GM23338 (cell line): ENCODE measurements at regions not wholly inside any gene's neighbourhood (a gene's known extent, or its start where the extent isn't known, plus 50 kb on each side); places are given as distances from the start of the nearest gene placed in this dataset.

Source experiments
- ATAC-seq: fragments of 200-7000 bp; cut with Tn5 transposase; 3 replicates; pipeline ENCODE4 v1.9.1; 2020
- DNase-seq: peaks from one replicate; pipeline ENCODE4 v3.0.0-alpha.2; 2015; ENCODE audit warnings: low spot score
- H2AFZ ChIP-seq: fragments of 200-600 bp; sonication (generic); 2 replicates; pipeline ENCODE4 v1.8.0; 2016; ENCODE audit warnings: antibody characterized with exemption, mild to moderate bottlenecking, moderate library complexity
- H3F3A ChIP-seq: fragments of 200-600 bp; sonication (generic); replicated peaks from 2 replicates; pipeline ENCODE4 v1.8.0; 2017; ENCODE audit warnings: antibody characterized with exemption, mixed run types, low read depth
- H3K27ac ChIP-seq: fragments of 200-600 bp; sonication (generic); 2 replicates; pipeline ENCODE4 v1.6.1; 2016; ENCODE audit warnings: low read depth
- H3K27me3 ChIP-seq: fragments of 200-600 bp; sonication (generic); 2 replicates; pipeline ENCODE4 v1.8.0; 2016; ENCODE audit warnings: mild to moderate bottlenecking, mixed run types, moderate library complexity; ENCODE audit not compliant: insufficient read depth
- H3K36me3 ChIP-seq: fragments of 200-600 bp; sonication (generic); 2 replicates; pipeline ENCODE4 v1.8.0; 2016; ENCODE audit warnings: mild to moderate bottlenecking; ENCODE audit not compliant: insufficient read depth
- H3K4me1 ChIP-seq: fragments of 200-600 bp; sonication (generic); 2 replicates; pipeline ENCODE4 v1.8.0; 2016; ENCODE audit warnings: mild to moderate bottlenecking, moderate library complexity; ENCODE audit not compliant: insufficient read depth
- H3K4me2 ChIP-seq: fragments of 200-600 bp; sonication (generic); 2 replicates; pipeline ENCODE4 v1.7.1; 2017; ENCODE audit warnings: mixed run types
- H3K4me3 ChIP-seq: fragments of 200-600 bp; sonication (generic); 2 replicates; pipeline ENCODE4 v1.6.1; 2016; ENCODE audit warnings: mixed run types
- H3K79me2 ChIP-seq: fragments of 200-600 bp; sonication (generic); replicated peaks from 2 replicates; pipeline ENCODE4 v1.8.0; 2017; ENCODE audit warnings: mild to moderate bottlenecking; ENCODE audit not compliant: insufficient read depth
- H3K9me2 ChIP-seq: fragments of 200-600 bp; sonication (generic); 2 replicates; pipeline ENCODE4 v1.8.0; 2017; ENCODE audit not compliant: insufficient read depth
- H4K20me1 ChIP-seq: fragments of 200-600 bp; sonication (generic); replicated peaks from 2 replicates; pipeline ENCODE4 v1.8.0; 2017; ENCODE audit warnings: mild to moderate bottlenecking; ENCODE audit not compliant: insufficient read depth
- H3K27ac Mint-ChIP-seq: 2 replicates; pipeline ENCODE4 v1.8.0; 2020; ENCODE audit warnings: inconsistent platforms, mild to moderate bottlenecking, moderate library complexity, mixed read lengths
- H3K27me3 Mint-ChIP-seq: 3 replicates; pipeline ENCODE4 v1.8.0; 2022; ENCODE audit warnings: low read depth, mild to moderate bottlenecking, moderate library complexity, mixed read lengths, inconsistent platforms; ENCODE audit not compliant: insufficient read depth, poor library complexity
- H3K36me3 Mint-ChIP-seq: 3 replicates; pipeline ENCODE4 v1.8.0; 2021; ENCODE audit warnings: low read depth, mild to moderate bottlenecking, inconsistent platforms, moderate library complexity, mixed read lengths
- H3K4me1 Mint-ChIP-seq: 3 replicates; pipeline ENCODE4 v1.8.0; 2020; ENCODE audit warnings: mild to moderate bottlenecking, inconsistent platforms, mixed read lengths
- H3K4me3 Mint-ChIP-seq: 3 replicates; pipeline ENCODE4 v1.8.0; 2021; ENCODE audit warnings: moderate library complexity, mild to moderate bottlenecking, inconsistent platforms, mixed read lengths
- H3K9me3 Mint-ChIP-seq: 3 replicates; pipeline ENCODE4 v1.8.0; 2020; ENCODE audit warnings: moderate library complexity, mild to moderate bottlenecking, inconsistent platforms, mixed read lengths
- JUNB ChIP-seq: IDR thresholded peaks from one replicate; pipeline ENCODE4 v1.6.1; 2016; ENCODE audit warnings: antibody characterized with exemption; ENCODE audit not compliant: unreplicated experiment
- ZNF331 ChIP-seq: fragments of 250-450 bp; sonication (Bioruptor Pico); IDR thresholded peaks from 2 replicates; pipeline ENCODE4 v1.5.0; 2020; ENCODE audit warnings: low read depth, mild to moderate bottlenecking, moderate library complexity
- TF ChIP-seq, protein P1 (sequence below), 2 experiments: fragments of 200-600 bp in 1 of 2; sonication (generic) in 1 of 2; conservative IDR thresholded peaks; 2 replicates each; pipeline versions ENCODE4 v1.5.1 to v1.6.1; 2016 to 2017; ENCODE audit warnings: antibody characterized with exemption in 2 of 2, low read depth in 2 of 2, mild to moderate bottlenecking in 2 of 2, moderate library complexity in 1 of 2
- TF ChIP-seq, protein P2 (sequence below): IDR thresholded peaks from one replicate; pipeline ENCODE4 v1.6.1; 2018; ENCODE audit warnings: antibody characterized with exemption; ENCODE audit not compliant: unreplicated experiment
- TF ChIP-seq, protein P3 (sequence below): fragments of 250-450 bp; sonication (Bioruptor Pico); IDR thresholded peaks from 2 replicates; pipeline ENCODE4 v1.5.0; 2020; ENCODE audit warnings: mild to moderate bottlenecking, moderate library complexity

DNA sequence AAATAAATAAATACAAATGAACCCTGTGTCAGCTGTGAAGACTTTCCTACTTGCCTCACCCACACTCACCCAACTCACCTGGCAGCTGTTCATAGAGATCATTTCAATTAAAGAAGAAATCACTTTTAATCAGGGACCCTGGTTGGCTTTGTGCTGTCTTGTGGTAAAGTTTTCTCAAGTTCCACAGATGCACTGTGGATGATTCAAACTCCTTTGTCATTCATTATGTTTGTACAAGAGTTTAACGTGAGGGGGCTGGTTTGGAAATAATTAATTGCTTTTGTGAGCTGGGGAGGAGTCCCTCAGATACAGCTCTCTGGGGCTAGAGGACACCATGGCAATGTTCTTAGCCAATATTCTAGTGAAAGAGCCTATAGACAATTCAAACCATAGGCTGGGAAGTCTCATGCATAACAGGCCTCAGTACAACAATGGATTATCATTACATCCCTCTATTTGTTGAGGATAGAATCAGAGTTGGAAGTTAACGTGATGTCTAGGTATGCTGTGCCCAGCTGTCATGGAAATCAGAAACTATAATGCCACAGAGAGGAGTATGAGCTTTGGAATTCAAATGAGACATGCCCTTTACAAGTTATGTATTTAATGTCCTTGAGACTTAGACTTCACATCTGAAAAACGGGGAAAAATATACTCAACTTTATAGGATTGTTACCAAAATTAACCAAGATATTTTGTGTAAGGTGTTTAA, 698.5 kb downstream of the KCNA4 start:
- DNase-seq, result no peak
- no peaks in the 10 kb centered on the region for H3K4me1 ChIP-seq
- ATAC-seq, result no peak
- H3K27ac ChIP-seq, result no peak overlapping the region
- H2AFZ ChIP-seq, result no peak overlapping the region
- Mint-ChIP-seq H3K4me1 (no peaks in the 10 kb centered on the region), H3K27me3 (no peaks in the 10 kb centered on the region), H3K4me3 (no peak overlapping the region), H3K27ac (no peak overlapping the region), H3K36me3 (no peaks in the 10 kb centered on the region), H3K9me3 (no peaks in the 10 kb centered on the region)
- no peaks in the 10 kb centered on the region for H3F3A ChIP-seq
- H3K4me2 ChIP-seq, result no peak overlapping the region
- no peaks in the 10 kb centered on the region for H4K20me1 ChIP-seq
- no peaks in the 10 kb centered on the region for H3K36me3 ChIP-seq
- no peak overlapping the region for H3K4me3 ChIP-seq
- H3K79me2 ChIP-seq, result no peaks in the 10 kb centered on the region
- H3K27me3 ChIP-seq, result no peaks in the 10 kb centered on the region
- TF ChIP-seq, protein P1, sequence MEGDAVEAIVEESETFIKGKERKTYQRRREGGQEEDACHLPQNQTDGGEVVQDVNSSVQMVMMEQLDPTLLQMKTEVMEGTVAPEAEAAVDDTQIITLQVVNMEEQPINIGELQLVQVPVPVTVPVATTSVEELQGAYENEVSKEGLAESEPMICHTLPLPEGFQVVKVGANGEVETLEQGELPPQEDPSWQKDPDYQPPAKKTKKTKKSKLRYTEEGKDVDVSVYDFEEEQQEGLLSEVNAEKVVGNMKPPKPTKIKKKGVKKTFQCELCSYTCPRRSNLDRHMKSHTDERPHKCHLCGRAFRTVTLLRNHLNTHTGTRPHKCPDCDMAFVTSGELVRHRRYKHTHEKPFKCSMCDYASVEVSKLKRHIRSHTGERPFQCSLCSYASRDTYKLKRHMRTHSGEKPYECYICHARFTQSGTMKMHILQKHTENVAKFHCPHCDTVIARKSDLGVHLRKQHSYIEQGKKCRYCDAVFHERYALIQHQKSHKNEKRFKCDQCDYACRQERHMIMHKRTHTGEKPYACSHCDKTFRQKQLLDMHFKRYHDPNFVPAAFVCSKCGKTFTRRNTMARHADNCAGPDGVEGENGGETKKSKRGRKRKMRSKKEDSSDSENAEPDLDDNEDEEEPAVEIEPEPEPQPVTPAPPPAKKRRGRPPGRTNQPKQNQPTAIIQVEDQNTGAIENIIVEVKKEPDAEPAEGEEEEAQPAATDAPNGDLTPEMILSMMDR (conservative IDR thresholded peaks at IDR 0.05; ENCODE audit: low read depth in 2 of 2), result no peak
- TF ChIP-seq ZNF331 (CRISPR knock-in tag) (no peak), JUNB (no peak)
- TF ChIP-seq, protein P2, sequence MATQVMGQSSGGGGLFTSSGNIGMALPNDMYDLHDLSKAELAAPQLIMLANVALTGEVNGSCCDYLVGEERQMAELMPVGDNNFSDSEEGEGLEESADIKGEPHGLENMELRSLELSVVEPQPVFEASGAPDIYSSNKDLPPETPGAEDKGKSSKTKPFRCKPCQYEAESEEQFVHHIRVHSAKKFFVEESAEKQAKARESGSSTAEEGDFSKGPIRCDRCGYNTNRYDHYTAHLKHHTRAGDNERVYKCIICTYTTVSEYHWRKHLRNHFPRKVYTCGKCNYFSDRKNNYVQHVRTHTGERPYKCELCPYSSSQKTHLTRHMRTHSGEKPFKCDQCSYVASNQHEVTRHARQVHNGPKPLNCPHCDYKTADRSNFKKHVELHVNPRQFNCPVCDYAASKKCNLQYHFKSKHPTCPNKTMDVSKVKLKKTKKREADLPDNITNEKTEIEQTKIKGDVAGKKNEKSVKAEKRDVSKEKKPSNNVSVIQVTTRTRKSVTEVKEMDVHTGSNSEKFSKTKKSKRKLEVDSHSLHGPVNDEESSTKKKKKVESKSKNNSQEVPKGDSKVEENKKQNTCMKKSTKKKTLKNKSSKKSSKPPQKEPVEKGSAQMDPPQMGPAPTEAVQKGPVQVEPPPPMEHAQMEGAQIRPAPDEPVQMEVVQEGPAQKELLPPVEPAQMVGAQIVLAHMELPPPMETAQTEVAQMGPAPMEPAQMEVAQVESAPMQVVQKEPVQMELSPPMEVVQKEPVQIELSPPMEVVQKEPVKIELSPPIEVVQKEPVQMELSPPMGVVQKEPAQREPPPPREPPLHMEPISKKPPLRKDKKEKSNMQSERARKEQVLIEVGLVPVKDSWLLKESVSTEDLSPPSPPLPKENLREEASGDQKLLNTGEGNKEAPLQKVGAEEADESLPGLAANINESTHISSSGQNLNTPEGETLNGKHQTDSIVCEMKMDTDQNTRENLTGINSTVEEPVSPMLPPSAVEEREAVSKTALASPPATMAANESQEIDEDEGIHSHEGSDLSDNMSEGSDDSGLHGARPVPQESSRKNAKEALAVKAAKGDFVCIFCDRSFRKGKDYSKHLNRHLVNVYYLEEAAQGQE, result no peak
- TF ChIP-seq, protein P3, sequence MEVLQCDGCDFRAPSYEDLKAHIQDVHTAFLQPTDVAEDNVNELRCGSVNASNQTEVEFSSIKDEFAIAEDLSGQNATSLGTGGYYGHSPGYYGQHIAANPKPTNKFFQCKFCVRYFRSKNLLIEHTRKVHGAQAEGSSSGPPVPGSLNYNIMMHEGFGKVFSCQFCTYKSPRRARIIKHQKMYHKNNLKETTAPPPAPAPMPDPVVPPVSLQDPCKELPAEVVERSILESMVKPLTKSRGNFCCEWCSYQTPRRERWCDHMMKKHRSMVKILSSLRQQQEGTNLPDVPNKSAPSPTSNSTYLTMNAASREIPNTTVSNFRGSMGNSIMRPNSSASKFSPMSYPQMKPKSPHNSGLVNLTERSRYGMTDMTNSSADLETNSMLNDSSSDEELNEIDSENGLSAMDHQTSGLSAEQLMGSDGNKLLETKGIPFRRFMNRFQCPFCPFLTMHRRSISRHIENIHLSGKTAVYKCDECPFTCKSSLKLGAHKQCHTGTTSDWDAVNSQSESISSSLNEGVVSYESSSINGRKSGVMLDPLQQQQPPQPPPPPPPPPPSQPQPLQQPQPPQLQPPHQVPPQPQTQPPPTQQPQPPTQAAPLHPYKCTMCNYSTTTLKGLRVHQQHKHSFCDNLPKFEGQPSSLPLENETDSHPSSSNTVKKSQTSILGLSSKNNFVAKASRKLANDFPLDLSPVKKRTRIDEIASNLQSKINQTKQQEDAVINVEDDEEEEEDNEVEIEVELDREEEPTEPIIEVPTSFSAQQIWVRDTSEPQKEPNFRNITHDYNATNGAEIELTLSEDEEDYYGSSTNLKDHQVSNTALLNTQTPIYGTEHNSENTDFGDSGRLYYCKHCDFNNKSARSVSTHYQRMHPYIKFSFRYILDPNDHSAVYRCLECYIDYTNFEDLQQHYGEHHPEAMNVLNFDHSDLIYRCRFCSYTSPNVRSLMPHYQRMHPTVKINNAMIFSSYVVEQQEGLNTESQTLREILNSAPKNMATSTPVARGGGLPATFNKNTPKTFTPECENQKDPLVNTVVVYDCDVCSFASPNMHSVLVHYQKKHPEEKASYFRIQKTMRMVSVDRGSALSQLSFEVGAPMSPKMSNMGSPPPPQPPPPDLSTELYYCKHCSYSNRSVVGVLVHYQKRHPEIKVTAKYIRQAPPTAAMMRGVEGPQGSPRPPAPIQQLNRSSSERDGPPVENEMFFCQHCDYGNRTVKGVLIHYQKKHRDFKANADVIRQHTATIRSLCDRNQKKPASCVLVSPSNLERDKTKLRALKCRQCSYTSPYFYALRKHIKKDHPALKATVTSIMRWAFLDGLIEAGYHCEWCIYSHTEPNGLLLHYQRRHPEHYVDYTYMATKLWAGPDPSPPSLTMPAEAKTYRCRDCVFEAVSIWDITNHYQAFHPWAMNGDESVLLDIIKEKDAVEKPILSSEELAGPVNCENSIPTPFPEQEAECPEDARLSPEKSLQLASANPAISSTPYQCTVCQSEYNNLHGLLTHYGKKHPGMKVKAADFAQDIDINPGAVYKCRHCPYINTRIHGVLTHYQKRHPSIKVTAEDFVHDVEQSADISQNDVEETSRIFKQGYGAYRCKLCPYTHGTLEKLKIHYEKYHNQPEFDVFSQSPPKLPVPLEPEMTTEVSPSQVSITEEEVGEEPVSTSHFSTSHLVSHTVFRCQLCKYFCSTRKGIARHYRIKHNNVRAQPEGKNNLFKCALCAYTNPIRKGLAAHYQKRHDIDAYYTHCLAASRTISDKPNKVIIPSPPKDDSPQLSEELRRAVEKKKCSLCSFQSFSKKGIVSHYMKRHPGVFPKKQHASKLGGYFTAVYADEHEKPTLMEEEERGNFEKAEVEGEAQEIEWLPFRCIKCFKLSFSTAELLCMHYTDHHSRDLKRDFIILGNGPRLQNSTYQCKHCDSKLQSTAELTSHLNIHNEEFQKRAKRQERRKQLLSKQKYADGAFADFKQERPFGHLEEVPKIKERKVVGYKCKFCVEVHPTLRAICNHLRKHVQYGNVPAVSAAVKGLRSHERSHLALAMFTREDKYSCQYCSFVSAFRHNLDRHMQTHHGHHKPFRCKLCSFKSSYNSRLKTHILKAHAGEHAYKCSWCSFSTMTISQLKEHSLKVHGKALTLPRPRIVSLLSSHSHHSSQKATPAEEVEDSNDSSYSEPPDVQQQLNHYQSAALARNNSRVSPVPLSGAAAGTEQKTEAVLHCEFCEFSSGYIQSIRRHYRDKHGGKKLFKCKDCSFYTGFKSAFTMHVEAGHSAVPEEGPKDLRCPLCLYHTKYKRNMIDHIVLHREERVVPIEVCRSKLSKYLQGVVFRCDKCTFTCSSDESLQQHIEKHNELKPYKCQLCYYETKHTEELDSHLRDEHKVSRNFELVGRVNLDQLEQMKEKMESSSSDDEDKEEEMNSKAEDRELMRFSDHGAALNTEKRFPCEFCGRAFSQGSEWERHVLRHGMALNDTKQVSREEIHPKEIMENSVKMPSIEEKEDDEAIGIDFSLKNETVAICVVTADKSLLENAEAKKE (CRISPR knock-in tag), result no peak
- no peaks in the 10 kb centered on the region for H3K9me2 ChIP-seq
